ENCODE measurements at regions not wholly inside any gene's neighbourhood (a gene's known extent, or its start where the extent isn't known, plus 50 kb on each side); places are given as distances from the start of the nearest gene placed in this dataset.

DNA sequence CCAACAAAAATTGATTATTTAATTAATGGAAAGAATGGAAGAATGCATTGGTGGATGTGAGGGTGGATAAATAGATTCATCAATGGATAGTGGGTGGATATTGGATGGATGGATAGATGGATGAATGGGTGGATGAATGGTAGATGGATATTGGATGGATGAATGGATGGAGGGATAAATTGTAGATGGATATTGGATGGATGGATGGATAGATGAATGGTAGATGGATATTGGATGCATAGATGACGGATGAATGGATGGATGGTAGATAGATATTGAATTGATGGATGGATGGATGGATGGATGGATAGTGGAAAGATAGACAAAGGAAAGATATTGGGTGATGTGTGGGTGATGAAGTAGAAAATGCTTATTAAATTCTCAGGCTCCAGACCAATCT lies 123.6 kb upstream of the KAZN start:
- DNase-seq: no peak

DNA sequence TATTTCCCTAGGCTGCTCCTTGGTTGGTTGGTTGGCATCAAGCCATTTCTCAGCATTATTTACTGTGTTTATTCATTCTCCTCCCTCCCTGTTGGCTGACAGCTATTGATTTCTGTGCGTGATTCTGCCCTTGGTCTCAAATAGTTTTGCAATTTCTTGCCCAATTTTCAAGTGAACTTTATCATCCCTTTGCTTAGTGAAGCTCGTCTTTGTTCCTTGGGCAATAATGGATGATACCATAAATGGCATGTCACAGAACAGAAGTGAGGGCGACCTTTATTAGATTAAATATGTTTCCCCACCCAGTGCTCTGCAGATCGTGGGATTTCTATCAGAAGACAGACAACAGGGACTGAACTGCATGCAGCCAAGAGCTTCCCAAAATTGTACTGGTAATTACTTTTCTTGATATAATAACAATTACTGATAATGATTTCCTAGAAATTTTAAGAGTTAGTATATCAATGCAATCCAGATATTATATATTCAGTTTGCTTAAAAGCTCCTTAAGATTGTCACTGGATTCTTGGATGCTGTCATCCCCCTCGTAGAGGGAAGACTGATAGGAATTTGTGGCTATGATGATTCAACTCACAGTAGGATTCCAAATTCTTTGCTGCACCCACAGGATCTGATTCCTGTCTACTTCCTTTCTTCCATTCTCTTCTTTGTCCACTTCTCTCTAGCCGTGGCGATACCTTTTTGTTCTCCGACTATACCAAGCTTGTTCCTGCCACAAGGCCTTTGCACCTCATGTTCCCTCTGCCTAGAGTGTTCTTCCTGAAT lies 122.1 kb upstream of the KAZN start:
- DNase-seq: no peak

DNA sequence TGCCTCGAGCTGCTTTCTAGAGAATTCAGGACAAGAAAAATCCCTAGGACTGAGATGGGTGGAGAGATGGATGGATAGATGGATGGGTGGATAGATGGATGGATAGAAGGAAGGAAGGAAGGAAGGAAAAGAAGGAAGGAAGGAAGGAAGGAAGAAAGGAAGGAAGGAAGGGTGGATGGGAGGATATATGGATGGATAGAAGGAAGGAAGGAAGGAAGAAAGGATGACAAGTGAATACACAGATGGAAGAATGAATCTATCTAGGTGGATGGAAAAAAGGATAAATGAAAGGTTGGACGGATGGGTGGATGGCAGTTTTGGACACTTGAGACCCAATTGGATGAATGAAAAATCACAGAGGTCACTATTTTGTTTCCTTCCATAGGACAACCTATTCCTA lies 120.4 kb upstream of the KAZN start:
- DNase-seq: no peak

DNA sequence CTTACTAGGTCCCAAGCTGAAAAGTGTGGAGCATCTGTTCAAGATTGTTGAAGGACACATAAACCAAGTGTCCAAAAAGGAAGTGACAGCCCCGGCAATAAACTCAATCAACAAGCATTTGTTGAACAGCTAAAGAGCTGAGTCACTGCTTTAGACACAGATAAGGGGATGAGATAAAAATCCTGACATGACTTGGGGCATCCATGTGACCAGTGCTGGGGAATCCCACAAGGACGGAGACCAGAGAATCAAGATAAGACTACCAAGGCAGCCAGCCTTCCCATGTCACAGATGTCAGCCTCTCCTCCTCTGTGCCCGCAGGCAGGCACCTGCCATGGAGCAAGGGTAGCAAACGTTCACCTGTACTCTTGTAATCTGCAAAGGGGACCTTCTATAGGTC lies 118.6 kb upstream of the KAZN start:
- no peak for DNase-seq

DNA sequence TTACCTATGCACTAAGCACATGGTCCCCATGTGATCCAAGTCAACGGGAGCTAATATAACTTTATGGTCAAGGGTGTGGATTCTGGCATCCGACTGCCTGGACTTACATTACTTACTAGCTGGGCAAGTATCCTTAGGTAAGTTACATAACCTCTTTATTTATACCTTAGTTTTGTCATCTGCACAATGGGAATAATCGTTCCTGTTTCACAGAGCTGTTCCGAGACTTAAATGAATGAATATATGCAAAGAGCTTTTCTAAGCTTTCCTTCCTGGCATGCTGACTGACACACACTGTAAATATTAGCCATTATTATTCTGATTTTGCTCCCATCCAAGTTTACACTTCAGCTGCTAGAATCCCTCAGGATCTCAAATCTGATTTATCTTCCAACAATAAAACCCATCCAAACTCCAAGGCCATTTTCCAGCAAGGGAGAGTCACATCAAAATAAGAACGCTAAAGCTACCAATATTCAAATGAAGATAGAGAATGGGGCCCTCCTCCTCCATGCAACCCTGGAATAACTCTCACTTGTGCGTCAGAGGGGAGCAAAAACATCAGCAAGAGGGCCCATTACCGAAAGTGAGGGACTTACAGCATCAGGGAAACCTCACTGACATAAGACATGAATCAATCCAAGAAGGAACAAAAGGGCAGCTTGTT lies 115.6 kb upstream of the KAZN start:
- DNase-seq: no peak

DNA sequence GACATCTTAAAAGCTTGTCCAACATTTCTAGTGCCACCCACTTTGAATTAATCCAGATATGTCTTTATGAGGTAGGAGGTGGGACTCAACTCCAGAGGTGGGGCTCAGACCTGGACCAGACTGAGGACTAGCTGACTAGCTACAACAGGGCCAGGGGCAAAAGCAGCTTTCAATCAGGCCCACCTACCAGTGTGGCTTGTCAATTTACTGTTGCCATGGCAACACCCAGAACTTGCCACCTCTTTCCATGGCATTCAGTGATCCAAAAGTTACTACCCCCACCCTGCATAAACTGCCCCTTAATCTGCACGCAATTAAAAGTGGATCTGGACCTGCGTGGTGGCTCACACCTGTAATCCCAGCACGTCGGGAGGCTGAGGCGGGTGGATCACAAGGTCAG lies 113.2 kb upstream of the KAZN start:
- no peak for DNase-seq

DNA sequence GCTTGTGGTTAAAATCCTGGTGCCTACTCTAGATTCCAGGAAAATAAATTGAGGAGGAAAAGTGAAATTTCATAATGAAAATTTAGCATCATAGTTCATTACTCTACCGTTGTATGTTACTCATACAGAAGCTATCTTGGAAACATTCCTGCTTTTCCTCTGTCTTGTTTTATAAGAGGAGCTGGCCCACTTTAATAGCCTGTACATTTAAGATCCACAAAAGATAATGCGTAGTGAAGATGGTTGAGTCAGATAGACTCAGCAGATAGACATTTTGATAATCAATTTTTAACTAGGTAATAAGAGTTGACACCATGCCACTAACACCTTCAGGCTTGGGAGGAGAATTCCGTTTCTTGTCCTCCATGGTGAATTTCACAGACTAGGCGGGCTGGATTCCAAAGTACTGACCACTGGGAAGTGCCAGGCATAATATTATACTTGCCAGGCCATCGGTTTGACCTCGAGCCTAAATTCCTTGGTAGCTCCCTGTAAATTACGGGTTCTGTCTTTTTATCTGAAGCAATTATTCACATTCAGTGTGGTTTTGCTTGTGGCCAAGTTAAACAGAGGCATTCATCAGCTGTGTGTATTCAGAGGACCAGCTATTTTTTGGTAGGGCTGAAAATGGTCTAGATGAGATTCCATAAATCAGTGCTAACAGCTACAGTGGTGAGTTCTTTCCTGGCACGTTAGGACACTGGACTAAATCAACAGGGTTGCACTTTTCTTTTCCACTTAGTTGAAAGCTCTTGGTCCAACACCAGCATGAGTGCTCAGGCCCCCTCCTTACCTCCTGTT lies 111.9 kb upstream of the KAZN start:
- DNase-seq: no peak

DNA sequence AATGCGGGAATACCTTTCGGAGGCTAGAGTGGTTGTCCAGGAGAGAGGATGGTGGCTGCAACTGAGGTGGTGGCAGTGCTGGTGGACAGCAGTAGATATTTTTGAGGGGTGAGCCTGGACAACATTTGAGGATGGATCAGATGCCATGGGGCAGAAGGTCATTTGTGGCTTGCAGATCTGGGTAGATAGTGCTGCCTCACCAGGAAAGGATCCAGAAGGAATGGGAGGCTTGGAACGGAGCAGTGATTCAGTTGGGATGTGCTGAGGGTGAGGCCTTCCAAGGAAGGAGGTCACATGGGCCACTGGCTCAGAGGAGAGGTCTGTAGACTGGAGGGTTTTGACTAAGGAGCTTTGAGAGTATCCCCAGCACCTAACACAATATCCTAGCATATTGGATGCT lies 110.8 kb upstream of the KAZN start:
- DNase-seq: no peak

DNA sequence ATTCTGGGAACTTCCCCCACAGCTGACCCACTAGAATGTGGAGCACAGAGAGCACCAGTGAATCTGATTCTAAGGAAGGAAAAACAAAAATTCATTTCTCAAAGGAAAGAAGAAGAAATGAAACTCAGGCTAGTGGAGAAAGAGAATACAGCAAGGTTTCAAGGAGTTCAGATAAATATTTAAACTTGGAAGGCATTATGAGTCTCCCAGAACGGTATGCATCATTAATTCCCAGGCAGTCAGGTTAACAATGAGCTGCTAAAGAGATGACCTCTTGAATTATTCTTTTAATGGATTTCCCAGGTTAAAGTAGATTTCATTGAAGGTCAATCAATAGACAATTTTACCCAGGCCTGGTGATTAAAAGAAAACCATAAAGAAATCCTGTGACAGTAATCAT lies 103.6 kb upstream of the KAZN start:
- no peak for DNase-seq

DNA sequence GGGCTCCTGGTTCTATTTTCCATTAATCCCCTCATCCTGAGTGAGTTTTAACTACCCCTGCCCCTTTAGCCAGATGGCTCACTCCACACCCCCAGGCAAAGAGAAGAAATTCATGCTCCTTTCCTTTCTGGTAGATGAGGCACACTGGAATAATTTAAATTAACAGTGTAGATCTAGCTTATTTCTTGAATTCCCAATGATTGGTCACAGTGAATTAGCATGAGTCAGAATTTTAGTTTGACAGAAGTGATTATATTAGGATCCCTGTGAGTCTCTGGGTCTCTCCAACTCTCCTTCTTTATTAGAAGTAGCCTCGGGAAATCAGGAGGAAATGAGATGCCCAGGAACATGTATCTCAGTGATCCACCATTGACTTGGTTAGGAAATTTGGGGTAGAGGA lies 103.1 kb upstream of the KAZN start:
- no peak for DNase-seq

DNA sequence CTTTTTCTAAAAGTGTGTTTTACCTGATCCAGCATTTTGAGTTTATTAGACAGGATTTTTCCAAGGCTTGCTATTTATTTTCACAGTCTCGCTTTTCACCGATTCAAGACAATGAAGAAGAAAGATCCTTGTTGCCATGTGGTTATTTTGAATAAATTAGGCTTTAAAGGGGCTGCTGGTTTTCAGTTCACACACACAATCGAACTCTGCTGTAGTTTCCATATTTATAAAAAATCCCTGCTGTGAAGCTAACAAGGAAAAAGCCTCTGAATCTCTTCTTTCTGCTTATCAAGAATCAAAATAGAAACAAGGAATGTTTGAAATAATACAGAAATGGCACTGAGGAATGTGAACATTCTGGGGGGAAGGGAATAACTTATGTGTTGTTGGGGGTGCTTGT lies 102.5 kb upstream of the KAZN start:
- DNase-seq: no peak

DNA sequence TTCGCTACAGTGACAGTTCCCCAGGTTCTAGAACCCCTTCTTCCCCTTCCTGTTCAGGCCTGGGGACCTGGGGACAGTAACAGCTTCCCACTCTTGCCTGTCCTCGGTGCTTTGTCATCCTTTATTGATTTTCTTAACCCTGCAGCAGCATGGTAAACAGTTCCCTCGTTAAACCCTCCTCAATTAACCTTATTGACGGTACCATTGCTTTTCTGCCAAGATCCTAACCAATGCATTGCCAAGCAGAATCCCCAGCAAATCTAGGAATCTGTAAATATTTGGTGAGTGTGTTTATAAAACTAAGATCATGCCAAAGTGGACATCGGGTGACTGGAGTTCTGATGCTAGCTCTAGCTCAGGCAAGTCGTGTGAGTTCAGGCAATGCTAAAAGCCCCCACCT lies 99.6 kb upstream of the KAZN start:
- DNase-seq: no peak

DNA sequence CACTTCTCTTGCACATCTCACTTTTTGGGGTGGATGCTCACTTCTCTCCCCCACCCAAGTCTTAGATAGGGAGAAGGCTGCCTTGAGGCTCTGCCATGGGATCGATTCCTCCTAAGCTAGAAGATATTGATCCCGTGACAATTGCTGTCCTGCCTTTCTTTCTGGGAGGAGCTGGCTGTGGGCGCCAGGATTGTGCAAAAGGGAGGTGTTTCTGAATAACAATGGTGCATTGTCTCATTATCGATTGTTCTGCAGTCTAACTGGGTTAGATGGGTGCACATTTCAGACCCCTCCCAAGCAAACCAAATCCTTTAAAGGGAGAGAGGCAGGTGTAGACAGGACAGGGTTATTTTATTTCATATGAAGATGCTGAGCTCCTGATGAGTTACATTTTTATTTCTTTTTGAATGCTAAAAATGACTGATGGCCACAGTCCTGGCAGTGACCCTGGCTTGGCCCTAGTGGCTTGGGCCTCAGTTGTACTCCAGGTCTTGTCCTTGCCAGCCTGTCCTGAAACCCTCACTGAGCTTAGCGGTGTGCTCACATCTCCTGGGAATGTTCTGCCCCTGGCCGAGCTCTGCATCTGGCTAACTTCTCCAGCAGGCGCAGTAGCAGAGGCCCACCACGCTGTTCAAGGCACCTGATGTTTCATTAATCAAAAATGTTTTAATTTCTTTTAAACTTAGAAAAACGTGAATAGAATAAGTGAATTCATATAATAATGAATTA lies 99.0 kb upstream of the KAZN start:
- no peak for DNase-seq

DNA sequence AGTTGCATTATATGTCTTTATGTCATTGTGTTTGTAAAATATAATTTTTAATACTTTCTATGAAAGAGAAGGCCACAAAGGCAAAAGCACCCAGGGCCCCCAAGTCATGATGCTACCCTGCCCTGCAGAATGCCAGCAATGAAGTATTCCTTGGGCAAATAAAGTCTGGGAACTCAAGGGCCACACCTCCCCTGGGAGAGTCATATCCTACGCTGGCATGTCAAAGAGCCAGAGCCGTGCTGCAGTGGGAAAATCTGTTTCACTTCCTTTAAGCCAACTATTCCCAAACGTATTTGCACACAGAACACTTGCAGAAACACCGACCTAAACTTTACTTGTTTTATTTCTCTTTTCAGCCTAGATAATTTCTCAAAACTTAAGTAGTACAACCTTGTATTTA lies 98.4 kb upstream of the KAZN start:
- no peak for DNase-seq

DNA sequence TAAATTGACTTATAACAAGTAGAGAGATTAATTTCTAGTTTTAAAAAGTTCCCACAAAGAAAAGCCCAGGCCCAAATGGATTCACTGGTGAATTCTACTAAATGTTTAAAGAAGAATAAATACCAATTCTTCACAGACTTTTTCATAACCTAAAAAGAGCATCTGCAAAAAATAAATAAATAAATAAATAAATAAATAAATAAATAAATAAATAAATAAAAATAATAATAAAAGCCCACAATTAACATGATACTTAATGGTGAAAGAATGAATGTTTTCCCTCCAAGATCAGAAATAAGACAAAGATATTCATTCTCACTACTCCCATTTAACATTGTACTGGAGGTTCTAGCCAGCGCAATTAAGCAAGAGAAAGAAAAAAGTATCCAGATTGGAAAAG lies 97.6 kb upstream of the KAZN start:
- no peak for DNase-seq

DNA sequence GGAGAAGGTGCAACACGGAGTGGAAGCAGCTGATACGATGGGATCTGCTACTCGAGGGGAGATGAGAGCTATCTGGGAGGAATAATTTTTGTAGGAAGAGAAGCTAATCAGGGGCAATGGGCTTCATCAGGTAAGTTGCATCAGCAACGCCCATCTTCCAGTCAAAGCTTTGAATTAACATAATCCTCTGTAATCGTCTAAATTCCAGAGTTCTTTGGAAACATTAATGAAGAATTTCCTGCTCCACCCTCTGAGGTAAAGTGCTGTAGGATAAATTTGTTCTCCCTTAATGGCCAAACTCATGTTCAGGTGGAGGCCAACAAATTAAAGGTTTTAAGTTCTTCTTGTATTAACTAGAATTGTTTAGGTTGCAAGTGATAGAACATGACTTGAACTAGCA lies 94.0 kb upstream of the KAZN start:
- DNase-seq: no peak

DNA sequence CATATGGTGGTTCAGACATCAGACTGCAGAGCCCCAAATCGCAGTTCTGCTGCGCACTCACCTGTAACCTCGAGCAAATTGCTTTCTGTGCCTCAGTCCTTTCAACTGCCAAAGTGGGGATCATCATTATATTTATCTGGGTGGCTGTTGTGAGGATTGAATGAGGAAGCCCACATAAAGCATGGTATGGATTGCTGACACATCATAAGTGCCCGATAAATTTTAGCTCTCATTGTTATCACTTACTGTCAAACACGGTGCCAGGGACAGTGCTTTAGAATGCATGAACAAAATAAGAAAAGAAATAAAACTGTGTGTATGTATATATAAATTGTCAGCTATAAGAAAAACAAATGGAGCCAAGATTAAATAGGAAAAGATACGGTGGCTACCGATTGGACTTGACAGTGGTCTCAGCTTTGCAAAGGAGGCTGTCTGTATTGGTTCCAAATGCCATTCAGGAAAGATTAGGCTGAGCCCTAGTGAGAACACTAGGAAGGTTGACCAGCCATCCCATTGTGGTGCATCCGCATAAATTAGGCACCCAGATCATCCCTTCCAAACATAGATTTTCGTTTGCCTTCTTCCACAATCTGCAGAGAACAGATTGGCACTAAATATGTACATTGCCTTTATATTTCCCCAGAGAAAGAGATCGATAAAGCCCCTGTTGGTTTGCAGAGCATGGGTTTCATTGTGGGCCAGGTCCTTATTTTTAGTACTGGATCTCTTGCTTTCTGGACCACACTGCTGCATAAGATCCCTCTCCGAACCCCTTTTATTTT lies 91.8 kb upstream of the KAZN start:
- DNase-seq: no peak

DNA sequence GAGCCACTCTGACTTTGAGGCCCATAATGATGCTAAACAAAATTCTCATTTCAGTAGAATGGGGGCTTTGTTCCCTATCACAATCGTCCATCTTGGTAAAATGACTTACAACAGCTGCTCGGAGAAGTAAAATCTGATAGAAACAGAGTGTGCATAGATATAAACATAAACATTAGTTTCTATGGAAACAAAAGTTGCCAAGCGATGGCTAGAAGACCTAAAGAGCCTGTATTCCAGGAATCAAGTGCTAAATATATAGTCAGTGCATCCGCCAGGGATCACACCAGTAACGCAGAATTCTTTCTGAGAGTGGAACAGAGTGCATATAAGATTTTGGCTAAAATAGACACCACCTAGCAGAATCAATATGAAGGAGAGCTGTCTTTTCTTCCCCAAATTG lies 91.2 kb upstream of the KAZN start:
- DNase-seq: no peak

DNA sequence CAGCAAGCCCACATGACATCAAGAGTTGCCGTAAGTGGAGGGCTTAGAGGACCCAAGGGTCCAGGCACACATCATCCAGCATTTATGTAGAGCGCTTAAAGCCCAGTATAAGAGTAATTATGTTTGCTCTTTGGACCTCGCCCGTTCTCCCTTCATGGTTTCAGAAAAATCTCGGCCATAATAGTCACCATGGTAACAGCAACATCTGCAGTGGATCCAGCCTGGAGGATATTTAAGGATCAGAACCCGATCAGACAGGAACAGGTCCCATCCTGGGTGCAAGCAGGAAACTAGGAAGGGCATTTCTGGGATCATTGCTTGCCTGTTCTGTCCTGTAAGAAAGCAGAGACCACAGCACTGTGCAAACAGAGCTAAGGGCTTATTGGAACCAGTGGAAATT lies 89.9 kb upstream of the KAZN start:
- no peak for DNase-seq

DNA sequence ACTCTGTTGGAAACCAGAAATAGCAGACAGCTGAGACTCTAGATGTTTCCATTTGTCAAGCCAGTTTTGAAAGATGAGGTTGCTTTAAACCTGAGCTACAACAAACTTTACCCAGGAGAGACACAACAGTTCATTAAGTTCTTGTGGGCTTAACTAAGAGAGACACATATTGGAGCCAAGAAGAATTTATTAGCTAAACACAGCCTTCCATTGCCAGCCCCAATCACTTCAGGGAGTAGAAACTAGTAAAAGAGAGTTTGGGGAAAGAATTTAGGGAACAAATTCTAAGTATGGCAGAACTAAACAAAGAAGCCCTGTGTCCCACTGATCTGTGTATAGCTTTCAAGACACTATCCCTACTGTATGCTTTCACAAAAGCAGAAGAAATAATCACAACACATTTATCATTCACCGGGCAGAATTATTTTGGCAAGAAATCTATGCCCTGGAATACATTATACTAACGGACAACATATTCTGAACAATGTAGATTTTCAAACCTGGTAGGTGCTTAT lies 87.3 kb upstream of the KAZN start:
- no peak for DNase-seq

DNA sequence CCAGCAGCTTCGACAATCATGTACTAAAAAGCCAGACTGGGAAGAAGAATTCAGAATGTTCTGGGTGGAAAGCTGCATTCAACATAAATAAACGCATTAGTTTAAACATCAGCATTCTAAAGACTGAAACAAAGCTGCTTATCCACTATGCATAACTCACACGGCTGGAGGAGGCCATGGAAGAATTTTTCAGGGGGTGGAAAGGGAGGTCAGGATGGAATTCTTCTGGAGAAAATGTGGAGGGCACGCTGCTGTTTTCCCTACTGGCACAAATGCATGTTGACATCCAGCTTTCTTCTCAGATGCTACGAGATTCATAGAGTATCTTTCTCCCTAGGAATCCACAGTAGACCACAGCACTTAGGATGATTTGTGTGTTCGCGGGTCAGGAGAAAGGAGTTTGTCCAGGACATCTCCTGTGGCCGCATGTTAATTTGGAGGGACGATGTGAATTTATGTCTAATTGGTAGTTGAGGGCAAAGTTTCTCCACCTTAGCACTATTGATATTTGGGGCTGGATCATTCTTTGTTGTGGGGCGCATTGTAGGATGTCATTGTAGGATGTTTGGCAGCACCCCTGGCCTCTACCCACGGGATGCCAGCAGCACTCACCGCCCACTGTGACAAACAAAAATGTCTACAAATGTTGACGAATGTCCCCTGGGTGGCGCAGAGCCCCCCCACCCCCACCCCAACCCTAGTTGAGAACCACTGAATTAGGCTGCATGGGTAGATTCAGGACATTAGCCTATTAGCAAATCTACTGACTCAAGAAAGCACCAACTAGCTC lies 86.5 kb upstream of the KAZN start:
- DNase-seq: no peak

DNA sequence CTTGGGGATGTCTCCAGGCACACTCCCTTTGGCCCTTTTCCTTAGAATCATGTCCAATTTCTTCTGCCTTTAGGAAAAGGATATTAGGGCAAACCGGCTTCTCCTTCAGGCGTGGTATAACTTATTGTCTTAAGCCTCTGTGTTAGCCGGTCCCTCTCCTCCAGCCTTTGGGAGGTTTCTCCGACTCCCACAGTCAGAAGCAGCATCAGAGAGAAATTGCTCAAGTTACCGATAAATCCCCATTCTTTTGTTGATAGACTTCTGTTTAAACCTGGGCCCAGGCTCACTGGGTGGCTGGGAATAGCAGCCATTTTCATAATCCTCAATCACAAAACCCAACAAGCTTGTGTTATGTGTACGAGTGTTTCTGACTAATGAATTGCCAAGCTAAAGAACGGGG lies 85.4 kb upstream of the KAZN start:
- no peak for DNase-seq

Measured in activated CD4-positive, alpha-beta T cell treated with anti-CD3 and anti-CD28 coated beads for 4 hours (primary cell).